Spleen (tissue), 7 donors: ENCODE measurements at regions not wholly inside any gene's neighbourhood (a gene's known extent, or its start where the extent isn't known, plus 50 kb on each side); places are given as distances from the start of the nearest gene placed in this dataset.

Source experiments
- POLR2A ChIP-seq, 3 donors: fragments of 450-650 bp; IDR thresholded peaks; one replicate each; pipeline ENCODE4 v1.5.1; 2017; ENCODE audit warnings: antibody characterized with exemption in 3 of 3, mild to moderate bottlenecking in 1 of 3
- POLR2AphosphoS5 ChIP-seq, 3 donors: sonication (generic); formaldehyde crosslinking; IDR thresholded peaks; one replicate each; pipeline ENCODE4 v1.5.1; 2017; ENCODE audit warnings: antibody characterized with exemption in 3 of 3
- TF ChIP-seq, protein P1 (sequence below), 11 experiments: fragments of 200-600 bp in 7 of 11; fragments of 450-650 bp in 4 of 11; sonication (generic) in 4 of 11; IDR thresholded peaks in 8 of 11; conservative IDR thresholded peaks in 3 of 11; 1 replicate in 7 of 11; 2 replicates in 4 of 11; pipeline versions ENCODE4 v1.4.0 to v1.8.0; 2016 to 2021; ENCODE audit warnings: antibody characterized with exemption in 11 of 11, inconsistent platforms in 4 of 11, mild to moderate bottlenecking in 1 of 11
- donor health status: DM: no; HTN: no; CAD: no; lungs with moderate emphysema.
- donor health status: DM: no; HTN: no; CAD: no.
- donor health status: DM: no; HTN: no; CAD: no.

DNA sequence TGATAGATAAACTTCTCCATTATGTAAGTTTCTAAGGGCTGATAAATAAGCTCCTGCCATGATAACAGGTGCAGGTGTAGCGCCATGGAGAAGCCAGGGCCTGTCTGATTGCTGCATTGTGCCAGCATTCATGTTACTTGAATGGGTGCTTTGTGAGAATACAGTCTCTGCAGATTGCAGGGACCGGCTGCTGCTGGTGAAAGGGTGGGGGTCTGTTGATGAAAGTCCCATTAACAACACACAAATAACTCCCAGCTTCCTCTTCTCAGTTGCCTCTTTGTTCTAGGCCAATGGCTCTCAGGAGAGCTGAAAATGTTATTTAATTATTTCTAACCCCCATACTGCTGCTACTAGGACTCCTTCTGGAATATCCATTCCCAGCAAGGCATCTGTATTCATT lies 77.2 kb downstream of the RTP4 start:
- TF ChIP-seq POLR2A (IDR thresholded peaks at IDR 0.05), result no peak
- TF ChIP-seq, protein P1, sequence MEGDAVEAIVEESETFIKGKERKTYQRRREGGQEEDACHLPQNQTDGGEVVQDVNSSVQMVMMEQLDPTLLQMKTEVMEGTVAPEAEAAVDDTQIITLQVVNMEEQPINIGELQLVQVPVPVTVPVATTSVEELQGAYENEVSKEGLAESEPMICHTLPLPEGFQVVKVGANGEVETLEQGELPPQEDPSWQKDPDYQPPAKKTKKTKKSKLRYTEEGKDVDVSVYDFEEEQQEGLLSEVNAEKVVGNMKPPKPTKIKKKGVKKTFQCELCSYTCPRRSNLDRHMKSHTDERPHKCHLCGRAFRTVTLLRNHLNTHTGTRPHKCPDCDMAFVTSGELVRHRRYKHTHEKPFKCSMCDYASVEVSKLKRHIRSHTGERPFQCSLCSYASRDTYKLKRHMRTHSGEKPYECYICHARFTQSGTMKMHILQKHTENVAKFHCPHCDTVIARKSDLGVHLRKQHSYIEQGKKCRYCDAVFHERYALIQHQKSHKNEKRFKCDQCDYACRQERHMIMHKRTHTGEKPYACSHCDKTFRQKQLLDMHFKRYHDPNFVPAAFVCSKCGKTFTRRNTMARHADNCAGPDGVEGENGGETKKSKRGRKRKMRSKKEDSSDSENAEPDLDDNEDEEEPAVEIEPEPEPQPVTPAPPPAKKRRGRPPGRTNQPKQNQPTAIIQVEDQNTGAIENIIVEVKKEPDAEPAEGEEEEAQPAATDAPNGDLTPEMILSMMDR (IDR thresholded peaks at IDR 0.05 in 8 of 11, conservative IDR thresholded peaks at IDR 0.05 in 3 of 11), result no peak
- TF ChIP-seq POLR2AphosphoS5 (IDR thresholded peaks at IDR 0.05), result no peak
